Cardiac muscle cell (in vitro differentiated cells and primary cell): ENCODE measurements at regions not wholly inside any gene's neighbourhood (a gene's known extent, or its start where the extent isn't known, plus 50 kb on each side); places are given as distances from the start of the nearest gene placed in this dataset.

Experiments used
- DNase-seq, 2 donors: peaks; one replicate each; pipeline versions ENCODE4 v3.0.0 to v3.0.0-alpha.2; 2010 to 2017; ENCODE audit warnings: low read depth in 1 of 2, low spot score in 1 of 2
- H3K27ac ChIP-seq: fragments of 200-600 bp; sonication (generic); 2 replicates; pipeline ENCODE4 v1.5.1; 2016
- H3K27me3 ChIP-seq: fragments of 200-600 bp; sonication (generic); 2 replicates; pipeline ENCODE4 v1.6.0; 2016; ENCODE audit warnings: control low read depth
- H3K36me3 ChIP-seq: fragments of 200-600 bp; sonication (generic); 2 replicates; pipeline ENCODE4 v1.5.1; 2016; ENCODE audit warnings: control low read depth
- H3K4me1 ChIP-seq: fragments of 200-600 bp; sonication (generic); 2 replicates; pipeline ENCODE4 v1.8.1; 2017; ENCODE audit warnings: low read depth, mild to moderate bottlenecking, mixed run types
- H3K4me3 ChIP-seq: fragments of 200-600 bp; sonication (generic); 2 replicates; pipeline ENCODE4 v1.5.1; 2016; ENCODE audit warnings: mild to moderate bottlenecking
- H3K9me3 ChIP-seq: fragments of 200-600 bp; sonication (generic); 2 replicates; pipeline ENCODE4 v1.5.1; 2017; ENCODE audit warnings: low read depth, mild to moderate bottlenecking, control low read depth
- CTCF ChIP-seq: IDR thresholded peaks from 2 replicates; pipeline ENCODE4 v1.5.1; 2012; ENCODE audit warnings: low read depth, mild to moderate bottlenecking, low read length

GRCh38 chrX:35340465-35340864 is 397.9 kb downstream of the FAM47B start:
- H3K4me1 ChIP-seq: no peaks in the 10 kb centered on the region
- H3K9me3 ChIP-seq: no peaks in the 10 kb centered on the region
- no peak for DNase-seq
- TF ChIP-seq CTCF: no peak
- no peaks in the 10 kb centered on the region for H3K27me3 ChIP-seq
- H3K36me3 ChIP-seq: no peaks in the 10 kb centered on the region
- no peak overlapping the region for H3K4me3 ChIP-seq
- no peak overlapping the region for H3K27ac ChIP-seq

GRCh38 chrX:35351212-35351611 is 408.6 kb downstream of the FAM47B start:
- Histone ChIP-seq H3K9me3 (no peaks in the 10 kb centered on the region), H3K36me3 (no peaks in the 10 kb centered on the region), H3K4me3 (no peak overlapping the region), H3K27ac (no peak overlapping the region), H3K27me3 (no peaks in the 10 kb centered on the region), H3K4me1 (no peaks in the 10 kb centered on the region)
- DNase-seq: no peak
- TF ChIP-seq CTCF: no peak

- H3K27ac ChIP-seq: no peak overlapping the region
- no peak overlapping the region for H3K4me3 ChIP-seq
- H3K27me3 ChIP-seq: no peaks in the 10 kb centered on the region
- H3K4me1 ChIP-seq: no peaks in the 10 kb centered on the region
- H3K9me3 ChIP-seq: no peaks in the 10 kb centered on the region
- no peaks in the 10 kb centered on the region for H3K36me3 ChIP-seq
- DNase-seq: no peak
- no peak for TF ChIP-seq CTCF
Observed at GRCh38 chrX:35351795-35352483, 409.3 kb downstream of the FAM47B start.

GRCh38 chrX:35357656-35358055 is 415.1 kb downstream of the FAM47B start:
- DNase-seq: no peak
- H3K4me3 ChIP-seq: no peak overlapping the region
- H3K9me3 ChIP-seq: no peaks in the 10 kb centered on the region
- H3K36me3 ChIP-seq: no peaks in the 10 kb centered on the region
- no peak overlapping the region for H3K27ac ChIP-seq
- TF ChIP-seq CTCF: no peak
- no peaks in the 10 kb centered on the region for H3K27me3 ChIP-seq
- no peaks in the 10 kb centered on the region for H3K4me1 ChIP-seq

- H3K36me3 ChIP-seq: no peaks in the 10 kb centered on the region
- DNase-seq: no peak
- H3K4me3 ChIP-seq: no peak overlapping the region
- H3K9me3 ChIP-seq: no peaks in the 10 kb centered on the region
- no peaks in the 10 kb centered on the region for H3K4me1 ChIP-seq
- no peak for TF ChIP-seq CTCF
- H3K27ac ChIP-seq: no peak overlapping the region
- H3K27me3 ChIP-seq: no peaks in the 10 kb centered on the region
Observed at GRCh38 chrX:35362866-35363265, 420.3 kb downstream of the FAM47B start.
